ENCODE measurements at regions not wholly inside any gene's neighbourhood (a gene's known extent, or its start where the extent isn't known, plus 50 kb on each side); places are given as distances from the start of the nearest gene placed in this dataset.

GRCh38 chr3:62926494-62926893 lies 51.3 kb upstream of the CADPS start:
- H2AFZ ChIP-seq (ENCODE audit: low read depth, low read length): no peak overlapping the region
- no peak overlapping the region for H3K4me3 ChIP-seq (ENCODE audit: low read length)

GRCh38 chr3:62928256-62928655 lies 53.0 kb upstream of the CADPS start:
- no peaks in the 10 kb centered on the region for H3K9me2 ChIP-seq (ENCODE audit: insufficient read depth, low read length)
- H3K9me3 ChIP-seq (ENCODE audit: low read length): no peaks in the 10 kb centered on the region
- H3K36me3 ChIP-seq (ENCODE audit: insufficient read depth, low read length): no peaks in the 10 kb centered on the region
- no peaks in the 10 kb centered on the region for H3K27me3 ChIP-seq (ENCODE audit: insufficient read depth, low read depth, low read length)
- no peaks in the 10 kb centered on the region for H4K20me1 ChIP-seq (ENCODE audit: insufficient read depth)
- H2AFZ ChIP-seq (ENCODE audit: low read depth, low read length): no peak overlapping the region
- H3F3A ChIP-seq (ENCODE audit: insufficient read depth, low read length, poor library complexity, severe bottlenecking): no peaks in the 10 kb centered on the region
- no peak overlapping the region for H3K9ac ChIP-seq (ENCODE audit: low read length)
- H3K4me2 ChIP-seq (ENCODE audit: low read length): no peak overlapping the region
- no peak overlapping the region for H3K27ac ChIP-seq (ENCODE audit: low read length)
- no peak overlapping the region for H3K4me3 ChIP-seq (ENCODE audit: low read length)
- no peaks in the 10 kb centered on the region for H3K79me2 ChIP-seq (replicated peaks; ENCODE audit: insufficient read depth, low read length)
- no peak for TF ChIP-seq MXI1 (conservative IDR thresholded peaks at IDR 0.05; ENCODE audit: poor library complexity, severe bottlenecking)
- no peak for TF ChIP-seq EP300 (conservative IDR thresholded peaks at IDR 0.05; ENCODE audit: poor library complexity, severe bottlenecking)
- TF ChIP-seq CTCF (IDR thresholded peaks at IDR 0.05; ENCODE audit: poor library complexity, severe bottlenecking): no peak
- TF ChIP-seq RAD21 (conservative IDR thresholded peaks at IDR 0.05): no peak
- TF ChIP-seq REST (IDR thresholded peaks at IDR 0.05; ENCODE audit: borderline replicate concordance): no peak
- no peak for TF ChIP-seq EZH2 (IDR thresholded peaks at IDR 0.05; ENCODE audit: borderline replicate concordance, insufficient read depth, low read length, poor library complexity, severe bottlenecking)

More at GRCh38 chr3:62926494-62926893, 51.3 kb upstream of the CADPS start:
- Histone ChIP-seq H3K9me2 (ENCODE audit: insufficient read depth, low read length) (no peaks in the 10 kb centered on the region), H3K4me2 (ENCODE audit: low read length) (no peak overlapping the region), H3K79me2 (replicated peaks; ENCODE audit: insufficient read depth, low read length) (no peaks in the 10 kb centered on the region), H3K9ac (ENCODE audit: low read length) (no peak overlapping the region), H3K27ac (ENCODE audit: low read length) (no peak overlapping the region), H3F3A (ENCODE audit: insufficient read depth, low read length, poor library complexity, severe bottlenecking) (no peaks in the 10 kb centered on the region), H3K9me3 (ENCODE audit: low read length) (no peaks in the 10 kb centered on the region), H4K20me1 (ENCODE audit: insufficient read depth) (no peaks in the 10 kb centered on the region), H3K36me3 (ENCODE audit: insufficient read depth, low read length) (no peaks in the 10 kb centered on the region), H3K27me3 (ENCODE audit: insufficient read depth, low read depth, low read length) (no peaks in the 10 kb centered on the region)
- TF ChIP-seq CTCF (IDR thresholded peaks at IDR 0.05; ENCODE audit: poor library complexity, severe bottlenecking): no peak
- TF ChIP-seq EZH2 (IDR thresholded peaks at IDR 0.05; ENCODE audit: borderline replicate concordance, insufficient read depth, low read length, poor library complexity, severe bottlenecking): no peak
- TF ChIP-seq POLR2AphosphoS5 (IDR thresholded peaks at IDR 0.05): no peak
- TF ChIP-seq SMC3 (conservative IDR thresholded peaks at IDR 0.05; ENCODE audit: poor library complexity): no peak
- no peak for TF ChIP-seq EP300 (conservative IDR thresholded peaks at IDR 0.05; ENCODE audit: poor library complexity, severe bottlenecking)
- no peak for TF ChIP-seq REST (IDR thresholded peaks at IDR 0.05; ENCODE audit: borderline replicate concordance)
- TF ChIP-seq RAD21 (conservative IDR thresholded peaks at IDR 0.05): no peak
- TF ChIP-seq TAF1 (IDR thresholded peaks at IDR 0.05; ENCODE audit: low read depth): no peak
- no peak for TF ChIP-seq MXI1 (conservative IDR thresholded peaks at IDR 0.05; ENCODE audit: poor library complexity, severe bottlenecking)

Data from neural cell (in vitro differentiated cells).